T-helper 9 cell (primary cell): ENCODE measurements at regions not wholly inside any gene's neighbourhood (a gene's known extent, or its start where the extent isn't known, plus 50 kb on each side); places are given as distances from the start of the nearest gene placed in this dataset.
"Not testable (repeated sequence)": the region's sequence is repeated elsewhere in the genome, so short reads cannot be mapped to it uniquely, and the experiment has no call there.

Experiments
- DNase-seq: peaks from one replicate; pipeline ENCODE4 v3.0.0-alpha.2; 2020

DNA sequence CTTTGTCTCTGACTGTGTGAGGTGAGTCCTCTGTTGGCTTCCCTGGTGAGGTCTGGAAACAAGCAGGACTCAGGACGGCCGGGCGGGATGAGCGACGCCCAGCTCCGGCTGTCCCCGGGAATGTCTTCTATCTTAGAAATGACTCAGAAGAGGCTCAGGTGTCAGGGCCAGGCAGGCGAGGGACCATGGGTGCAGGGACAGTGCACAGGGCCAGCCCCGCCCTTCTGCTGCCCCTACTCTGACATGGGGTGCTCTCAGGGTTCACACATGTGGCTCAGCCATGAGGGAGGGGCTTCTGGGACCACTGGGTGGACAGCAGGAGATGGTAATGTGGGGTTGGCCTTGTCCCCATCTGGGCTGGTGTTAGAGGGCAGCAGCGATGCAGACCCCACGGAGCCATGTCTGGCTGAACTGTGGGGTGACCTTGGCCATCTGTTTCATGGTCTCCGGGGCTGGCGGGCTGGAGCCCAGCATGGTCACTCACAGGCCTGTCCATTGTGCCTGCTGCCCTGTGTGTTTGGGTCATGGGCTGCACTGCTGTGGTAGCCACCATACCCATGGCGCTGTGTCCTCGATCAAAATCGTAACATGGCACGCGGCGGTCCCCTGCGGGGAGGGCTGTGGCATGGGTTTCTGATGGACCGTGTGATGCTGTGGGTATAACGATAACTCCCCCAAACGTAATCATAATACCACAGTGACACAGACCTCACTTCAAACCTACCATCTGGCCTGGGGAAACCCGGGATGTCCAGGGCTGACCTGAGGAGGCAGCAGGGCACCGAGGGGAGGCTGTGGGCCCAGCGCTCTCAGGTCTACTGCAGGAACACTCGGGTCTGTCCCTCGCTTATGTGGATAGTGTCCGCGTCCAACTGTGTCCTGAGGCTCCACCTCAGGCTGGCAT, 368.8 kb downstream of the TMEM121 start:
- no peak for DNase-seq

DNA sequence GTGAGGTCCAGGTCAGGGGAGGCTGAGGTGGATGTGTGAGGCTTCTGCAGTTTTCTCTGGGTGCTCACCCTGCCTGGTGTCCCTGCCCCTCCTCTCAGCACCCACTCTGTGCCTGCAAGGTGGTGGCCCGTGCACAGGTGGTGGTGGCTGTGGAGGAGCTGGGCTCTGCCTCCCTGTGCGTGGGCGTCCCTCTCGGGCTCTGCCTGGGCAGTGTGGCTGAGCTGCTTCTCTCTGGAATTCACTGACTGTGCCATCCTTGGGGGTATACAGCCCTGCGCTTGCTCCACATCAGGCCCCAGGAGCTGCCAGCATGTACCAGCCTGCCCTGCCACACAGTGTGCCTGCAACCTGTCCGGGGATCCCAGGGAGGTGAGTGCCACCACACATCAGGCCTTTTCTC, 369.8 kb downstream of the TMEM121 start:
- not testable (repeated sequence) for DNase-seq

DNA sequence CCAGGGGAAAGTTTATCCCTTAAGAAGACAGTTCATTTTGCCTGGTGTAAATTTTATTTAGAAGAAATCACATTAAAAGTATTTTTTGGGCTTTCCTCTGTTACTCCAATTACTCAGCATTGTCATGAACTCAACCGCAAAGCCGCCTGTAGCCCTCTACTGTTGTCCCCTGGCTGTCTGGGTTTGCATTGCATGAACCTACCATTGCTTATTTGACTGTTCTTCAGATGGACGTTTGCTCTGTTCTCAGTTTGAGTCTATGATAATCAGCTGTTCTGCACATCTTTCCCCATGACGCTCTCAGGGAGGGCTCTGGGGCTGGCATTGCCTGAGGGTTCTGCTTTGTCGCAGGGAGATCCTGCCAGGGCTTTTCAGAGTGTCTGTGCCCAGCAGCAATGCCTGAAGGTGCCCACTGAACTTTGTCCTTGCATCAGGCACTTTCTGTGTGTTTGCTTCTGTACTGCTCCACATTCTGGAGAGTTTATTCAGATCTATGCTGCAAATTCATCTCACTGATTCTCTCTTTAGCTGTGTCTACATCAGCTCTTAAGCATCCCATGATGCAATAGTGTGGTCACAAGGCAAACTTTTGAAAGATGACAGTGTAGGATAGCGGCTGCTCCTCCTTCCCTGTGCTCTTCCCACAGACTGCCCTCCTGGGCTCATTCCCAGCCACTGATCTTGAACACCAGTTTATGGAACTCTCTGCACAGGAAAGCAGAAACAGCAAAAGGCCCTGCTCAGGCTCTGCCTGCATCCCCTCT, 370.8 kb downstream of the TMEM121 start:
- not testable (repeated sequence) for DNase-seq

DNA sequence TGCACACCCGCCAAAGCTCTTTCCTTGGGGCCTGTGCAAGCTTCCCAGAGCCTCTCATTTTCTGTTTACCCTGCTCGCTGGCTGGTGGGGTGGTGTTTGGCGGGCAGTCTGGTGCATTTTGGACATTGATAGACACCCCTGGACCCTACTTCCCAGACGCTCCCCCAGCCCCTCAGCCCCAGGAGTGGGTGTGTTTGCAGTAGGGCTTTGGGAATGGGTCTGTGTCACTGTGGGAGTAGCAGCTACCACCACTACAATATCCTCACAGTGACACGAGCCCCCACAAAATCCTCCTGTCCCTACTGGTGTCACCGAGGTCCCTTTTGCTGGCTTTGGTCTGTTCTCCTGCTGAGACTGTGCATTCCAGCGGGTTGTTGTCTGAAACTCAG, 371.3 kb downstream of the TMEM121 start:
- no peak for DNase-seq

DNA sequence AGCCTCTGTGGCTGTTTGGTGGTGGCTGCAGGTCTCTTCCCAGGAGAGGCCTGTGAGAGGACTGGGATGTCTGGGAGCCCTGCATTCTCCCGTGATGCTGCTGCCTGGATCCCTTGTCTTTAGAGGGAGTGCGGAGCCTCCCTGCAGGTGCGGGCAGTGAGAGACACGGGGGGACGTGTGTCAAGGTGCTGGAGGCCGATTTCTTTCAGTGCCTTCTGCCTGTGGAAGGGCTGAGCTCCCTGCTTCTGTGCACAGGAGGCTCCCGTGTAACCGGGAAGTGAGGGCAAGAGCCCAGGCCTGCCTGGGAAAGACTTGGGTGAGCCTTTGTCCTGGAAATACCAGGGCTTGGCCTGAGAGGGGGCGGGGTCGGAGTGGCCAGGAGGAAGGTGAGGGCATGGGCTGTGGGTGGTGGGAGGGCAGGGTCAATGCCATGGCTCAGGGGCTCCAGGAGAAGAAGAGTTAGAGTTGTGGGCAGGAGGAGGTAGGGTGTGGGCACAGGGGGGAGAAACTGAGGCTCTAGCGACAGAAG, 372.2 kb downstream of the TMEM121 start:
- DNase-seq, result no peak

DNA sequence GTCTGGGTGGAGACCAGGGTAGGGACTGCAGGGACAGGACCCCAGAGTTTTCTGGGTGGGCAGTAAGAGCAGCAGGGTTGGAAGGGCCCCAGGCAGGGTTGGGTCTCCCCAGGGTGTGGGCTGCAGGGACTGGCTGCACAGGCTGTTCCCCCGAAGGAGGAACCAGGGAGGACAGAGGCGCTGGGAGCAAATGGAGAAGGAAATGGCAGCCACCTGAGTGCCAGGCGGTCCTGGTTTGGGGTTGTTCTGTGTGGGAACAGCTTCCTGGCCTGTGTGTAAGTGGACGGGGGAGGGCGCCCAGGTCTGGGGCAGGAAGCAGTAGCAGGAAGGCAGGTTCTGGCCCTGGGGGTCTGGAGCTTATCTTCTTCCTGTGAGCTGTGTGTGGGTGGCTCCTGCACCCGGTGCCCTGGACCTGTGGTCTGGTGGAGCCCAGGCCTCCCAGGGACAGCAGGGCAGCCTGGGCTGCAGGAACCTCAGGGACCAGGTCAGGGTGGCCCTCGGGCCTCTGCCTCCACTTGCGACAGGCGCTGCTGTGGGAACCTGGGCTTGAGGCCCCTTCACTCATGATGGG, 372.8 kb downstream of the TMEM121 start:
- no peak for DNase-seq

DNA sequence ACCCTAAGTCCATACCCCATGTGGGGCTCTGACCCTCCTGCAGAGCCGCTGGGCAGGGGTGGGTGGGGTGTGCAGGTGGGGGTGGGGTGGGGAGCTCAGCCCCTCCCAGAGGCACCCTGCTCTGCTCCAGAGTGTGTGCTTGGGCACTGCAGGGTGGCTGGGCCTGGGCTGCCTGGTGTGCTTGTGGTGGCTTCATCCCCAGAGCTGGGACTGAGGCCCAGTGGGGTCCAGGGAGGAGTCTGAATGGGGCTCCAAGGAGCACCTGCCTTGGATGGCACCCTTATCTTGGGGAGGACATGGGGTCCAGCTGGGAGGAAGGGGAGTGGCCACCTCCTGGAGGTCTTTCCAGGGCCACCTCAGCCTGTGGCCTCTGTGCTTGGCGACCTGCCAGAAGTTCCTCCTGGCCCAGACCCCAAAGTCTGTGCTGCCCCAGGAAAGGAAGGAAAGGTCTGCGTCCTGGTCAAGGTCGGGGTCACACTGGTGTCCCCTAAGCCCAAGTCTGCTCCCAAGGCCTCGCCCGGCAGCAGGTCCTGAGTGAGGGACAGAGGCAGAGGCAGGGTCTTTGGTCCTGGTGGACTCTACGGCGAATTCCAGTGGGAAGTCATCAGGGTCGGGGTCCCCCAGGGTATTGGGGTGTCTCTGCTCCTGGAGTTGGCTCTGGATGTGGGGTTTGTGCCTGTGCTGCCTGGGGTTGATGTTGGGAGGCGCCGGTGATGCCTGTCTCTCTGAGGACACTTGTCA, 373.4 kb downstream of the TMEM121 start:
- DNase-seq, result no peak

DNA sequence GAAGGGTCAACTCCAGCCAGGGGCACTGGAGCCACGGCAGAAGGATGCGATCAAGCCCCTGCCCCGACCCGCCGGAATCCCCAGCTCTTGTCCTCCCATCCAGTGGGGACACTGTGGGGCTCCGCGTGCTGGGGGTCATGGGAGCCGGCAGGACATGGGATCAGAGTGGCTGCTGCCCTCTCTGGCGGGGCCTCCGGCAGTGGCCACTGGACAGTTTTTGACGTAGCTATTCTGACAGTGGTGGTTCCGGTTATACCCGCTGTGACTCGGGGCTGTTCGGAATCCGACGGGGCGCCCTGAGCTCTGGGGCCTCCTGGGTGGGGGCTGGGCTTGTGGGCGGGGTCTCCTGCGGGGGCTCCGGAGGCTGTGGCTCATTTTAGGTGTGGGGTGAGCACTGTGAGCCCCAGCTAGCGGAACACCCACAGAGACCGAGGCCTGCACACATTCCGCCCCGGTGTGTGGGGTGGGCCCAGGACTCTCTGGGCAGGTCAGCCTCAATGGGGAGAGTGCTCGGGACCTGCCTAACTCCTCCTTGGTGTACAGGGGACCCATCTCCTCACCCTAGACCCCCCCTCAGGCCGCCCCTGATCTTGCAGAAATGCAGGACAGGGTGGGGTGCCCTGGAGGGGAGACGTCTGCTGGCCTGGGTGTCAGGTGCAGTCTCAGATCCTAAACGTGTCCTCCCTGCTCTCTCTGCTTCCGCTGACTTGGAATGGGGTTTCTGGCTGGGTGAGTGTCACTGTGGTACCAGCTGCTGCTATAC, 374.2 kb downstream of the TMEM121 start:
- no peak for DNase-seq

DNA sequence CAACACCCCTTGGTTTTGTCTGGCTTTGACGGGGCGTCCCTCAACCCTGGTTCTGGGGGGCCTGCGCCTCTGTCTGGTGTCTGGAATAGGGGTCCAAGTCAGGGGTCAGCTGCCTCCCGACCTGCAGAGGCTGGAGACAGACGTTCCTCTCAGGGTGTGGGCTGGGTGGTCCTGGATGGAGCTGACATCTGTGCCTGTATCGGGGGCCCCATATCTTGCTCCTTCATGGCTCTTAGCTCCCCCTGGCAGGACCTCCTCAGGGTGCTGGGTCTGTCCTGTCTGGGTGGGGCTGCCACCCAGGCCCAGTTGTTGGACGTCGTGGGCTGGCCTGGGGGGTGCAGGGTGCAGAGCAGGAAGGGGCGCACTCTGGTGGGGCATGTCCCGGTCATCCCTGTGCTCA, 374.8 kb downstream of the TMEM121 start:
- no peak for DNase-seq

DNA sequence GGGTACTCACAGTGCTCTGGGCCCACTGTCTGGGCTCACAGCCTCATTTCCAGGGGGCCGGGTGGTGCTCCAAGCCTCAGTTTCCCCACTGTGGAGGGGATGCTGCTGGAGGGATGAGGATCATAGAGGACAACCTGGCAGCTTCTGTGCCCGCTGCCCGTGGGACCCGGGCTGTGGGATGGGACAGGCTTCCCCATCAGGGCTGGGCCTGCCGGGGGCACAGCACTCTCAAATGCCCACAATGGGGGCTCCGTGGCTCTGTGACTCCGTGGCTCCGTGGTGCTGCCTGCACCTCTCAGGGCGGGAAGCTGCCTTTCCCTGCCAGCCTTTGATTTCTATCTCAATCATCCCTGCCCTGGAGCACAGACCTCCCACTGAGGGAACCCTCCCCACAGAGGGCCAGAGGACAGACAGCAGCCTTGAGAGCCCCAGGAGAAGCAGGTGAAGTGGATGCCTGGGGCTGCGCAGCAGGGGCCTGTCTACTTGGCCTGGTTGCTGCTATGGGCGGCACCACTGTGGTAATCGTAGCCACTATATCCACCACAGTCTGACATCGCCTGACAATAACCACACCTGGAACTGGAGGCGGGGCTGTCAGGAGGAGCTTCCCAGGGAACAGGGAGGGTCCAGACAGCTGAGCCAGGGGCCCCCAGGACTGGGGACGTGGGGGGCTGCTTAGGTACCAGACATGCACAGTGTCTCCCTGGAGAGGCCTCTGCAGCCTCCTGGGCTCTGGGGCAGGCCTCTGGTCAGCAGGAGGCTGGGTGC, 375.9 kb downstream of the TMEM121 start:
- no peak for DNase-seq

DNA sequence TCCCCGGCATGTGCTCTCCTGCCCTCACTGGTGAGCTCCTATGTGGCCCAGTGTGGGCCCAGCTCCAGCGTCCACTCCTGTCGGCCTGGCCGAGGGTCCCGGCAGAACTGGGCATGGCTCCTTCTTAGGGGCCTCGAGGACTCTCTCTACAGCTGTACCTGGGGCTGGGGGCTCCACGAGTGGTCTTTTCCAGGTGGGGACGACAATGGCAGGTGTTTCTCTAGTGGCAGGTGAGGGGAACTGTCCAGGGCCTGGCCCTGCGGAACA, 376.4 kb downstream of the TMEM121 start:
- DNase-seq, result not testable (repeated sequence)

DNA sequence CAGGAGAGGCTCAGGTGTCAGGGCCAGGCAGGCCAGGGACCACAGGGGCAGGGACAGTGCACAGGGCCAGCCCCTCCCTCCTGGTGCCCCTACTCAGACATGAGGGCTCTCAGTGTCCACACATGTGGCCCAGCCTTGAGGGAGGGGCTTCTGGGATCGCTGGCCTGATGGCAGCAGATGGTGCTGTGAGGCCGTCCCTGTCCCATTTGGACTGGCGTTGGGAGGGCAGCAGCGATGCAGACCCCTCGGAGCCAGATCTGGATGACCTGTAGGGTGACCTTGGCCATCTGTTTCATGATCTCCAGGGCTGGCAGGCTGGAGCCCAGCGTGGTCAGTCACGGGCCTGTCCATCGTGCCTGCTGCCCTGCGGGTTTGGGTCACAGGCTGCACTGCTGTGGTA, 377.6 kb downstream of the TMEM121 start:
- DNase-seq, result no peak

DNA sequence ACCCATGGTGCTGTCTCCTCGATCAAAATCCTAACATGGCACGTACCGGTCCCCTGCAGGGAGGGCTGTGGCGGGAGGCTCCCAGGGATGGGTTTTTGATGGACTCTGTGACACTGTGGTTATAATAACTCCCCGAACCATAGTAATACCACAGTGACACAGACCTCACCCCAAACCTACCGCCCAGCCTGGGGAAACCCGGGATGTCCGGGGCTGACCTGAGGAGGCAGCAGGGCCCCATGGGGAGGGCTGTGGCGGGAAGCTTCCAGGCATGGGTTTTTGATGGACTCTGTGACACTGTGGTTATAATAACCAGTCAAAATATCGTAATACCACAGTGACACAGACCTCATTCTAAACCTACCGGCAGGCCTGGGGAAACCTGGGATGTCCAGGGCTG, 378.0 kb downstream of the TMEM121 start:
- no peak for DNase-seq

DNA sequence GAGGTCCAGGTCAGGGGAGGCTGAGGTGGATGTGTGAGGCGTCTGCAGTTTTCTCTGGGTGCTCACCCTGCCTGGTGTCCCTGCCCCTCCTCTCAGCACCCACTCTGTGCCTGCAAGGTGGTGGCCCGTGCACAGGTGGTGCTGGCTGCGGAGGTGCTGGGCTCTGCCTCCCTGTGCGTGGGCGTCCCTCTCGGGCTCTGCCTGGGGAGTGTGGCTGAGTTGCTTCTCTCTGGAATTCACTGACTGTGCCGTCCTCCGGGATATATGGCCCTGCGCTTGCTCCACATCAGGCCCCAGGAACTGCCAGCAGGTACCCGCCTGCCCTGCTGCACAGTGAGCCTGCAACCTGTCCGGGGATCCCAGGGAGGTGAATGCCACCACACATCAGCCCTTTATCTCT, 379.1 kb downstream of the TMEM121 start:
- DNase-seq, result no peak

DNA sequence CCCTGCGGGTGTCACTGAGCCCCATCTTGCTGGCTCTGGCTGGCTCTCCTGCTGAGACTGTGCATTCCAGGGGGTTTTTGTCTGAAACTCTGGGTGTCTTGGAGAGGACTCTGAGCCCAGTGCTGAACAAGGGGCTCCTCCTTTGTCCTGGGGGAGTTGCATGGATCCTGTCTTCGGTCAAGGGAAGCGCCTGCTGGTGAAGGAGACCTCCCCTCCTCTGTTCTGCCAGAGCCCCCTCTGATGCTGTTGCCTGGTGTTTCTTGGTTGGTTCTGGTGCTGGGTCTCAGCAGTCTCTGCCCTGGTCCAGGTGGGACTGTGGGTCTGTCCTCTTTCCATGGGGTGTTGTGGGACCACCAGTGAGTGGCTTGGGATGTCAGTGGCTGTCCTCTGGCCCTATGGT, 380.9 kb downstream of the TMEM121 start:
- no peak for DNase-seq

DNA sequence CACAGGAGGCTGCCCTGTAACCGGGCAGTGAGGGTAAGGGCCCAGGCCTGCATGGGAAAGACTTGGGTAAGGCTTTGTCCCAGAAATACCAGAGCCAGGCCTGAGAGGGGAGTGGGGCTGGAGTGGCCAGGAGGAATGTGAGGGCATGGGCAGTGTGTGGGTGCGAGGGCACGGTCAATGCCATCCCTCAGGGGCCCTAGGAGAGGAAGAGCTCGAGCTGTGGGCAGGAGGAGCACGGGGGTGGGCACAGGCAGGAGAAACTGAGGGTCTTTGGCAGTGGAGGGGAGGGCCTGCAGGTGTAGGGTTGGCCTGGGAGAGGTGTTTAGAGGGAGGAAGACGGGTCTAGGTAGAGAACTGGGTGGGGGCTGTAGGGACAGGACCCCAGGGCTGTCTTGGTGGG, 381.6 kb downstream of the TMEM121 start:
- DNase-seq, result no peak

DNA sequence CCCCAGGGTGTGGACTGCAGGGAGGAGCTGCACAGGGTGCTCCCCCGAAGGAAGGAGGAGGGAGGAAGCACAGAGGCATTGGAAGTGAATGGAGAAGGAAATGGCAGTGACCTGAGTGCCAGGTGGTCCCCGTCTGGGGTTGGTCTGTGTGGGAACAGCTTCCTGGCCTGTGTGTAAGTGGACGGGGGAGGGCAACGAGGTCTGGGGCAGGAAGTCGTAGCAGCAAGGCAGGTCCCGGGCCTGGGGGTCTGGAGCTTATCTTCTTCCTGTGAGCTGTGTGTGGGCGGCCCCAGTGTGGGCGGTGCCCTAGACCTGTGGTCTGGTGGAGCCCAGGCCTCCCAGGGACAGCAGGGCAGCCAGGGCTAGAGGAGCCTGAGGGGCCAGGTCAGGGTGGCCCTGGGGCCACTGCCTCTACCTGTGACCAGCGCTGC, 382.1 kb downstream of the TMEM121 start:
- DNase-seq, result no peak

DNA sequence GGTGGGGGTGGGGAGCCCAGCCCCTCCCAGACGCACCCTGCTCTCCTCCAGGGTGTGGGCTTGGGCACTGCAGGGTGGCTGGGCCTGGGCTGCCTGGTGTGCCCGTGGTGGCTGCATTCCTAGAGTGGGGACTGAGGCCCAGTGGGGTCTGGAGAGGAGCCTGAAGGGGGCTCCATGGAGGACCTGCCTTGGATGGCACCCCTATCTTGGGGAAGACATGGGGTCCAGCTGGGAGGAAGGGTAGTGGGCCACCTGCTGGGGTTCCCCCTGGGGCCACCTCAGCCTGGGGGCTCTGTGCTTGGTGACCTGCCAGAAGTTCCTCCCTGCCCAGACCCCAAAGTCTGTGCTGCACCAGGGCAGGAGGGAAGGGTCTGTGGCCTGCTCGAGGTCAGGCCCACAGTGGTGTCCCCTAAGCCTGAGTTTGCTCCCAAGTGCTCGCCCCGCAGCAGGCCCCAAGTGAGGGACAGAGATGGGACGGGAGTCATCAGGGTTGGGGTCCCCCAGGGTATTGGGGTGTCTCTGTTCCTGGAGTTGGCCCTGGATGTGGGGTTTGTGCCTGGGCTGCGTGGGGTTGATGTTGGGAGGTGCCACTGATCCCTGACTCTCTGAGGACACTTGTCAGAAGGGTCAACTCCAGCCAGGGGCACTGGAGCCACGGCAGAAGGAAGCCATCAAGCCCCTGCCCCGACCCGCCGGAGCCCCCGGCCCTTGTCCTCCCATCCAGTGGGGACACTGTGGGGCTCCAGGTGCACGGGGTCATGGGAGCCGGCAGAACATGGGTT, 382.9 kb downstream of the TMEM121 start:
- DNase-seq, result no peak

DNA sequence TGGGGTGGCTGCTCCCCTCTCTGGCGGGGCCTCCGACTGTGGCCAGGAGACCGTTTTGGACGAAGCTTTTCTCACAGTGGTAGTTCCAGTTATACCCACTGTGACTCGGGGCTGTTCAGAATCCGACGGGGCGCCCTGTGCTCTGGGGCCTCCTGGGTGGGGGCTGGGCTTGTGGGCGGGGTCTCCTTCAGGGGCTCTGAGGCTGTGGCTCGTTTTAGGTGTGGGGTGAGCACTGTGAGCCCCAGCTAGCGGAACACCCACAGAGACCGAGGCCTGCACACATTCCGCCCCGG, 383.4 kb downstream of the TMEM121 start:
- DNase-seq, result not testable (repeated sequence)

DNA sequence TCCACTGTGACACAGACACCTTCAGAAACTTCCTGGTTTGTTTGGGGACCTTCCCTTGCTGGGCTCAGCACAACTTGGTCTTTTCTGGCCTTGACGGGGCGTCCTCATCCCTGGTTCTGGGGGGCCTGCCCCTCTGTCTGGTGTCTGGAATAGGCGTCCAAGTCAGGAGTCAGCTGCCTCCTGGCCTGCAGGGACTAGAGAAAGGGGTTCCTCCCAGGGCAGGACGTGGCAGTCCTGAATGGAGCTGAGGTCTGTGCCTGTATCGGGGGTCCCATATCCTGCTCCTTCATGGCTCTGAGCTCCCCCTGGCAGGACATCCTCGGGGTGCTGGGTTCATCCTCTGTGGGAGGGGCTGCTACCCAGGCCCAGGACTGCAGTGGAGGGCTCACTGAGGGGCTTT, 384.0 kb downstream of the TMEM121 start:
- DNase-seq, result no peak
